Memory B cell (primary cell): ENCODE measurements at regions not wholly inside any gene's neighbourhood (a gene's known extent, or its start where the extent isn't known, plus 50 kb on each side); places are given as distances from the start of the nearest gene placed in this dataset.
"Not testable (repeated sequence)": the region's sequence is repeated elsewhere in the genome, so short reads cannot be mapped to it uniquely, and the experiment has no call there.

ENCODE experiments used
- ATAC-seq: fragments of 150-1000 bp; cut with Tn5 transposase; 2 replicates; pipeline ENCODE4 v1.10.0; 2021; ENCODE audit warnings: low read depth, mild to moderate bottlenecking, moderate library complexity
- DNase-seq, 2 donors: peaks; one replicate each; pipeline ENCODE4 v3.0.0; 2022; ENCODE audit warnings: low spot score in 2 of 2
- H3K27ac Mint-ChIP-seq: one replicate; pipeline ENCODE4 v1.8.0; 2022; ENCODE audit warnings: mild to moderate bottlenecking, moderate library complexity, mixed read lengths
- H3K27me3 Mint-ChIP-seq: one replicate; pipeline ENCODE4 v1.8.0; 2022; ENCODE audit warnings: mixed read lengths
- H3K36me3 Mint-ChIP-seq: one replicate; pipeline ENCODE4 v1.8.0; 2022; ENCODE audit warnings: mild to moderate bottlenecking, mixed read lengths
- H3K4me1 Mint-ChIP-seq: one replicate; pipeline ENCODE4 v1.8.0; 2022; ENCODE audit warnings: mixed read lengths
- H3K4me3 Mint-ChIP-seq: one replicate; pipeline ENCODE4 v1.8.0; 2022; ENCODE audit warnings: mild to moderate bottlenecking, moderate library complexity, mixed read lengths
- H3K9me3 Mint-ChIP-seq: one replicate; pipeline ENCODE4 v1.8.0; 2022; ENCODE audit warnings: mixed read lengths

DNA sequence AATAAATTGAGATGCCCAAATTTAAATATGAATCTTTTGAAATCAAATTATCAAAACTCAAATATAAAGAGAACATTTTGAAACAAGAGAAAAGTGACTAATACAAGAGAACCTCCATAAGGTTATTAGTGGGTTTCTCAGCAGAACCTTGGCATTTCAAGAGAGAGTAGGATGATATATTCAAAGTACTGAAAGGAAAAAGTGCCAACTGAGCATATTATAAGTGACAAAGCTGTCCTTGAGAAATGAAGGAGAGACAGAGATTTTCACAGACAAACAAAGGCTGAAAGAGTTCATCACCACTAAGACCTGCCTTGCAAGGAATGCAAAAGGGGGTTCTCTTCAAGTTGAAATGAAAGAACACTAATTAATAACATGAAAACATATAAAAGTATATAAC lies 366.0 kb downstream of the HINT1 start:
- ATAC-seq: no peak
- peaks cover 9% of the 10 kb centered on the region for H3K9me3 Mint-ChIP-seq
- no peak overlapping the region for H3K27ac Mint-ChIP-seq
- no peaks in the 10 kb centered on the region for H3K4me1 Mint-ChIP-seq
- H3K36me3 Mint-ChIP-seq: no peaks in the 10 kb centered on the region
- peaks cover 1% of the 10 kb centered on the region for H3K27me3 Mint-ChIP-seq
- DNase-seq: no peak
- no peak overlapping the region for H3K4me3 Mint-ChIP-seq

DNA sequence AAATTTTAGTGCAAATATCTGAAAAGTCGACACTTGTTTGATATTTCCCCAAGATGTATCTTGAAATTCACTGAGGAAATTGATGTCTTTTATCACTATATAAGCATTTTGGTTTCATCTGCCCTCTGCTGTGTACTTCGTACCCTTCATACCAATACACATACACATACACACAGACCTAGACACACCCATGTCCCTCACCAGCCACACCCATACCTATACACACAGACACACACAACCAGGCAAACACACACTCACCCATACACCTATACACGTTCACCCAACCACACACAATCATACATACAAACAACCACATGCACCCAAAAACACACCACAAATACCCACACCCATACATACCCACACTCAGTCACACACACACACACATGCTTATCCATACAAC lies 367.8 kb downstream of the HINT1 start:
- Mint-ChIP-seq H3K4me1 (no peaks in the 10 kb centered on the region), H3K27me3 (peaks cover 1% of the 10 kb centered on the region), H3K36me3 (no peaks in the 10 kb centered on the region), H3K27ac (no peak overlapping the region), H3K4me3 (no peak overlapping the region), H3K9me3 (peaks cover 9% of the 10 kb centered on the region)
- ATAC-seq (no peak), DNase-seq (no peak)

DNA sequence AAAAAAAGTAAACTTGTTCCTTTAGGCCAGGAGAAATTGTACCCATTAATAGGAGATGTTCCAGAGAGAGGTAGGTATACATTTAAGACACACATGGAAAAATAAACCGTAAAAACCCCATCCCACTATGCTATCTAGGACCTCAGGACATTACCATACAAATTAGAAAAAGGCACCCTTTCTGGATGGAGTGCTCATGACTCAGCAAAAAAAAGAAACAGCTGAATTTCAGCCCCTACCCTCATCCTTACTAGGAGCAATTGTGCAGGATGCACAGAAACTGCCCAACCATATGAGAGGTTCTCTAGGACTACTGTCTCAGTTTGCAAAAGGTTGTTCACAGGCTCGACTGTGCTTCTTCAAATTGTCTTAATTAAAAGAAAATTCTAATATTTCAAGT lies 368.2 kb downstream of the HINT1 start:
- peaks cover 1% of the 10 kb centered on the region for H3K27me3 Mint-ChIP-seq
- no peak for DNase-seq
- H3K27ac Mint-ChIP-seq: no peak overlapping the region
- no peak for ATAC-seq
- no peaks in the 10 kb centered on the region for H3K36me3 Mint-ChIP-seq
- H3K4me3 Mint-ChIP-seq: no peak overlapping the region
- no peaks in the 10 kb centered on the region for H3K4me1 Mint-ChIP-seq
- peaks cover 9% of the 10 kb centered on the region for H3K9me3 Mint-ChIP-seq

DNA sequence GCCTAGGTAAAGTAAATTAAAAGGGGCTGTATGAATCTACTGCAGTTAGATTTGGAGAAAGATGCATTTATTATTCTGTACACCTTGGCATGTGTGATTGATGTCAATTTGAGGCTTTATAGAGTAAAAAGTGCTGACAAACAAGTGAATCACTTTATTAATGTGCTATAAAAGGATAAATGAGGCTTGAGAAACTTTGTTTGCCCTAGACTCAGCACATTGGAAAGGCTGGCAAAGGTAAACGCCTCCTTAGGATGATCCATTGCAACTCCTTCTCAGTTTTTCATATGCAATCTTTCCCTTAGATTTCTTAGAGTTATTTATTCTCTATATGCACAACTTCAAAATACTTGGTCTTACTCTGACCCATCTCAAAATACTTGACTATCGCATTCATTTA lies 369.0 kb downstream of the HINT1 start:
- H3K4me1 Mint-ChIP-seq: no peaks in the 10 kb centered on the region
- H3K27me3 Mint-ChIP-seq: no peaks in the 10 kb centered on the region
- DNase-seq: no peak
- H3K36me3 Mint-ChIP-seq: no peaks in the 10 kb centered on the region
- no peak for ATAC-seq
- no peak overlapping the region for H3K27ac Mint-ChIP-seq
- peaks cover 6% of the 10 kb centered on the region for H3K9me3 Mint-ChIP-seq
- H3K4me3 Mint-ChIP-seq: no peak overlapping the region

DNA sequence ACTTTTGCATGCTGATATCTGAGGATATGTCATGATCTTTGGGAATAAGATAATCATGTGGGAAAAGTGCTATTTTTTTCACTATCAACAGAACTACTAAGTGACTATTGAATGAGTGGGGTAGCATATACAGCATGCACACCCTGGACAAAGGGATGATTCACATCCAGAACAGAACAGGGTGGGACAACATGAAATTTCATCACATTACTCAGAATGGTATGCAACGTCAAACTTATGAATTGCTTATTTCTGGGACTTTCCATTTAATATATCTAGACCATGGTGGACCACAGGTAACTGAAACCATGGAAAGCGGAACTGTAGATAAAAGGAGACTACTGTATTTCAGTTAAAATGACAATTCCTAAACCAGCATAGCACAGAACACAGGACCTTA lies 370.0 kb downstream of the HINT1 start:
- Mint-ChIP-seq H3K27ac (no peak overlapping the region), H3K4me1 (no peaks in the 10 kb centered on the region), H3K36me3 (no peaks in the 10 kb centered on the region), H3K4me3 (no peak overlapping the region), H3K27me3 (no peaks in the 10 kb centered on the region), H3K9me3 (peaks cover 6% of the 10 kb centered on the region)
- ATAC-seq: no peak
- no peak for DNase-seq

DNA sequence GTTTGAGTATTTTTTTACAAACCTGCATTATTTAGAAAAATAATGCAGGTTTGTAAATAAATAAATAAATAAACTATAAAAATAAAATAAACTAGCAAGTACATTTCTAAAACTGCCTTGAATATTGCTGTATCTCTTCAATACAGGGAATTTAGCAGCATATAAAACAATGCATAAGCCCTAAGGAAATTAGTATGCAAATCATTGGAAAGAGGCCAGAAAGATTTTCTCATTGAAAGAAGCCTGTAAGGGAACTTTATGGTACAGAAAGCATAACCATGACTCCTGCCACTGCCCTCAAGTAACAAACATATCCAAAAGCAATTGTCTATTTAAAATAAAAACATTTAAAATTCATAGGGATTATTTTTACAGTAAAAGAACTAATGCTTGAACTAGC lies 387.3 kb downstream of the HINT1 start:
- Mint-ChIP-seq H3K36me3 (no peaks in the 10 kb centered on the region), H3K9me3 (peaks cover 3% of the 10 kb centered on the region), H3K4me1 (no peaks in the 10 kb centered on the region), H3K4me3 (no peak overlapping the region), H3K27ac (no peak overlapping the region), H3K27me3 (peaks cover 2% of the 10 kb centered on the region)
- no peak for DNase-seq
- ATAC-seq: no peak

DNA sequence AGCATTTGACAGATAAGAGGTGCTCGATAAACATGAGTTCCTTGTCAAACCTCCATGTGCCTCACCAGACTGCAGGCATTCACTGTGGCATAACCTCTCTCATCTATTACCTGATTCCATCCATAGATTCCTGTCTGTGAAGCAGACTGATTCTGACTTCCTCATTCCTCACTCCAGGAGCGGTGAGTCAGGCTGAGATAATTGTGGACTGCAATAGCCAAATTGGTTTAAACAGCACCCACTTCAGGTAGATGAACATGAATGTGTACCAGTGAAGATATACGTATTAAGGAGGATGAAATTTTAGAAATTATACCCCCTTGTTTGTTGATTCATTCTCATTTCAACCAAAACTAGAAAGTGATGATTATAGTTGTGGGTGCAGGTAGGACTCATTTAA lies 391.2 kb downstream of the HINT1 start:
- DNase-seq: no peak
- ATAC-seq: no peak
- no peak overlapping the region for H3K27ac Mint-ChIP-seq
- H3K27me3 Mint-ChIP-seq: peaks cover 9% of the 10 kb centered on the region
- no peaks in the 10 kb centered on the region for H3K36me3 Mint-ChIP-seq
- H3K9me3 Mint-ChIP-seq: no peaks in the 10 kb centered on the region
- no peaks in the 10 kb centered on the region for H3K4me1 Mint-ChIP-seq
- H3K4me3 Mint-ChIP-seq: no peak overlapping the region

DNA sequence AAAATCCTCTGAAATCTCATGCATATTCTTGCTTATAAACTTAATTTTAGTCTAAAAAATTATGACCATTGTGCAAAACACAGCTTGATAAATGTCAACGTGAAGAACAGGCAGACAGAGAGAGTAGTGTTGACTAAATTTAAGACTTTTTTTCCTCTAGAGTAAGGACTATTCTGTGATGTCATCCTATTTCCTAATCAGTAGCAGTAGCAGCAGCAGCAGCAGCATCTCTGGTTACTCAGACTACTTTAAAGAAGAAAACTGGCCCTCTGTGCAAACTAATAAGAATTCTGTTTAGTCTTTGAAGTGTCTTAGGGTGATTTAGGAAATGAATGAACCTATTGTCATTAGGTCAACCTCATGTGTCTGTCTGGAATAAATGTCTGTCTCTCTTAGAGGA lies 403.0 kb downstream of the HINT1 start:
- Mint-ChIP-seq H3K4me1 (no peaks in the 10 kb centered on the region), H3K9me3 (no peaks in the 10 kb centered on the region), H3K27ac (no peak overlapping the region), H3K27me3 (peaks cover 4% of the 10 kb centered on the region), H3K36me3 (no peaks in the 10 kb centered on the region), H3K4me3 (no peak overlapping the region)
- DNase-seq (no peak), ATAC-seq (no peak)

DNA sequence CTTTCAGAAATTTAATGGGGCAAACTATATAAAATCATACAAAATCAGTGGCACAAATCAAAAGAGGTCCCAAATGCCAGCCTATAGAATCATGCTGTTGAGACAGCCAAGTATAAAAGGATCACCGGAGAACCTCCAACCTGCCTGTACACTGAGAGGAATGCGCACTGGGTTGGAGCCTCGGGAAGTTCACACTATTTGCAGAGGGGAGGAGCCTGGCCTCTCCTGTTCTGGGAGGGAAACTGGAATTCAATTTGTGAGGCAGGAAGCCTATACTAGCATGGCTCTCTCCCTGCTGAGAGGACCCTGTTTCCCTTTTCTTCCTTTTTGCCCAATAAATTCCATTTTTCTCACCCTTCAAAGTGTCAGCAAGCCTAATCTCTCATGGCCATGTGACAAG lies 406.0 kb downstream of the HINT1 start:
- Mint-ChIP-seq H3K27ac (no peak overlapping the region), H3K4me1 (no peaks in the 10 kb centered on the region), H3K27me3 (no peaks in the 10 kb centered on the region), H3K4me3 (no peak overlapping the region), H3K9me3 (no peaks in the 10 kb centered on the region), H3K36me3 (no peaks in the 10 kb centered on the region)
- ATAC-seq (no peak), DNase-seq (no peak)

DNA sequence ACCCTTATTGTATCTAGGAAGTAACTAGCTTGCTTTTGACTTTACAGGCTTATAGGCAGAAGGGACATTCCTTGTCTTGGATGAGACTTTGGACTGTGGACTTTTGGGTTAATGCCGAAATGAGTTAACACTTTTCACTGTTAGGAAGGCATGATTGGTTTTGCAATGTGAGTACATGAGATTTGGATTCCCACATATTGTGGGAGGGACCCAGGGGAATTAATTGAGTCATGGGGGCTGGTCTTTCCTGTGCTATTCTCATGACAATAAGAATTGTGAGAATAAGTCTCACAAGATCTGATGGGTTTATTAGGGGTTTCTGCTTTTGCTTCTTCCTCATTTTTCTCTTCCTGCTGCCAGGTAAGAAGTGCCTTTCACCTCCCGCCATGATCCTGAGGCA lies 417.5 kb downstream of the HINT1 start:
- ATAC-seq (no peak), DNase-seq (no peak)
- H3K9me3 Mint-ChIP-seq: peaks cover 6% of the 10 kb centered on the region
- no peak overlapping the region for H3K27ac Mint-ChIP-seq
- H3K4me3 Mint-ChIP-seq: no peak overlapping the region
- no peaks in the 10 kb centered on the region for H3K4me1 Mint-ChIP-seq
- H3K27me3 Mint-ChIP-seq: peaks cover 3% of the 10 kb centered on the region
- H3K36me3 Mint-ChIP-seq: peaks cover 1% of the 10 kb centered on the region

DNA sequence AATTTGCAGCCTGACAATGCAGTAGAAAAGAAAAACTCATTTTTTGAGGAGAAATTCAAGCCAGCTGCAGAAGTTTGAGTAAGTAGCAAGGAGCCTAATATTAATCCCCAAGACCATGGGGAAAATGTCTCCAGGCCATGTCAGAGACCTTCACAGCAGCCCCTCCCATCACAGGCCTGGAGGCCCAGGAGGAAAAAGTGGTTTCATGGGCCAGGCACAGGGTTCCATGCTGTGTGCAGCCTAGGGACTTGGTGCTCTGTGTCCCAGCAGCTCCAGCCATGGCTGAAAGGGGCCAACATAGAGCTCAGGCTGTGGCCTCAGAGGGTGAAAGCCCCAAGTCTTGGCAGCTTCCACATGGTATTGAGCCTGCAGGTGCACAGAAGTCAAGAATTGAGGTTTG lies 418.4 kb downstream of the HINT1 start:
- not testable (repeated sequence) for DNase-seq, H3K27me3 Mint-ChIP-seq, H3K4me3 Mint-ChIP-seq, H3K9me3 Mint-ChIP-seq, ATAC-seq, H3K27ac Mint-ChIP-seq, H3K4me1 Mint-ChIP-seq, H3K36me3 Mint-ChIP-seq

DNA sequence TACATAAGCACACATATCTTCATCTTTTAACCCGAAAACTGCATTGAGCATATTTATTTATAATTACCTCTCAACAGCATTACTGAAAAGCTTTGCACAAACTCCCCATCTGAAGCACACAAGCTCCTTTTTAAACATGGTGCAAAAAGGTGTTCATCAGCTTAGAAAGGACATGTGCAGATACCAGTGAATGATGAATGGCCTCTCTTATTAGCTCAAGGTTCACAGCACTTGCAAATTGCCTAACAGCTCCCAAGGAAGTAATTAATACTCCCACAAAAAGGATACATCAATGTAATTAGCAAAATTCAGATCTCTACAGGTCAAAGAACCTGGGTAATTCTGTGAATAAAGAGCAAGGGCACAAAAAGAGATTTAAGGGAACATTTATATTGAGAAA lies 422.0 kb downstream of the HINT1 start:
- Mint-ChIP-seq H3K36me3 (peaks cover 1% of the 10 kb centered on the region), H3K9me3 (peaks cover 9% of the 10 kb centered on the region), H3K27me3 (peaks cover 3% of the 10 kb centered on the region), H3K4me3 (no peak overlapping the region), H3K4me1 (no peaks in the 10 kb centered on the region), H3K27ac (no peak overlapping the region)
- DNase-seq: no peak
- ATAC-seq: no peak

DNA sequence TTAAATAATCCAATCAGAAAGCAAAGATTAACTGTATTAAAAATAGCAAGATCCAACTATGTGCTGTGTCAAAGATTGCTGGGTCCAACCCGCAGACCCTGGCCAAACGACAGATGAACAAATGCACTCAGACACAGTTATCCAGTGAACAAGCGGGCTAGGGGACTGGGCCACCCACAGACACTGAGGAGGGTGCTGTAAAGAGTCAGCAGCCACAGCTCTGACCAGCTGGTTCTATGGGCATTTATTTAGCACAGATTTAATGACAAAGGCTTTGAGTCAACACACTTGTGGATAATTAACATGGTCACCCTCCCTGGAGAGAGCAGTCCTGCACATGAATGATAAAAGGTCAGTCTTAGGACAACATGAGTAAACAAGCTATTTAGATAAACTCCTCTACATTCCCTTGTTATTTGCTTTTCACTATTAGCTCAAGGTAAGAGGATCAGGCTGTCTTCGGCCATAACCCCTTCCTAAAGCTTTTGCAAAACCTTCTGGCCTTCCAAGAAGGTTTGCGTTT lies 424.9 kb downstream of the HINT1 start:
- Mint-ChIP-seq H3K4me3 (no peak overlapping the region), H3K4me1 (no peaks in the 10 kb centered on the region), H3K27ac (no peak overlapping the region), H3K9me3 (peaks cover 4% of the 10 kb centered on the region), H3K27me3 (no peaks in the 10 kb centered on the region), H3K36me3 (no peaks in the 10 kb centered on the region)
- DNase-seq (no peak), ATAC-seq (no peak)

DNA sequence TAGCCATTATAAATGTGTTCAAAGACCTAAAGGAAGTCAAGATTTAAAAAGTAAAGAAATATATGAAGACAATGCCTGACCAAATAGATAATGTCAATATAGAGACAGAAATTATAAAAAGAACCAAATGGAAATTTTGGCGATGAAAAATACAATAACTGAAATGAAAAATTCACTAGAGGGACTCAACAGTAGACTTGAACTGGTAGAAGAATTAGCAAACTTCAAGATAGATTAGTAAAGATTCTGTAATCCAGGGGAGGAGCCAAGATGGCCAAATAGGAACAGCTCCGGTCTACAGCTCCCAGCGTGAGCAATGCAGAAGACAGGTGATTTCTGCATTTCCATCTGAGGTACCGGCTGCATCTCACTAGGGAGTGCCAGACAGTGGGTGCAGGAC lies 433.2 kb downstream of the HINT1 start:
- ATAC-seq (no peak), DNase-seq (no peak)
- Mint-ChIP-seq H3K27ac (no peak overlapping the region), H3K27me3 (no peaks in the 10 kb centered on the region), H3K4me1 (no peaks in the 10 kb centered on the region), H3K9me3 (peaks cover 6% of the 10 kb centered on the region), H3K4me3 (no peak overlapping the region), H3K36me3 (no peaks in the 10 kb centered on the region)

DNA sequence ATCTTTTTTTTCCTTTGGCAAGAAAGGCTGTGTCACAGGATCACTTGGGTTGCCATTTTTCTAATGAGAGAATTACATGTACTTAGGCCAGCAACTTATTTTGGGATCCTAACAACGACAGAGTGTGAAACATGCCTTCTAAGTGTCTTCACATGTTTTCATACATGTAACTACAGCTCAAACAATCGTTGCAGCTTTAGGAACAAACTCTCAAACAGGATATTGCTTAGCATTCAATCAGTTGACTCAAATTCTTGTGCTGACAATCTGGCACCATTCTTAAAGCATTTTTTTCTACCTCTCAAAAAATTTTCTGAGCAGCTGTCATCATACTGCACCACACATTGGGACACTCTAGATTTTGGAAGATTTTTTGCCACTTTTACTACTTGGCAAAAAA lies 435.5 kb downstream of the HINT1 start:
- Mint-ChIP-seq H3K4me1 (no peaks in the 10 kb centered on the region), H3K9me3 (peaks cover 6% of the 10 kb centered on the region), H3K36me3 (no peaks in the 10 kb centered on the region), H3K4me3 (no peak overlapping the region), H3K27me3 (no peaks in the 10 kb centered on the region), H3K27ac (no peak overlapping the region)
- DNase-seq (no peak), ATAC-seq (no peak)

DNA sequence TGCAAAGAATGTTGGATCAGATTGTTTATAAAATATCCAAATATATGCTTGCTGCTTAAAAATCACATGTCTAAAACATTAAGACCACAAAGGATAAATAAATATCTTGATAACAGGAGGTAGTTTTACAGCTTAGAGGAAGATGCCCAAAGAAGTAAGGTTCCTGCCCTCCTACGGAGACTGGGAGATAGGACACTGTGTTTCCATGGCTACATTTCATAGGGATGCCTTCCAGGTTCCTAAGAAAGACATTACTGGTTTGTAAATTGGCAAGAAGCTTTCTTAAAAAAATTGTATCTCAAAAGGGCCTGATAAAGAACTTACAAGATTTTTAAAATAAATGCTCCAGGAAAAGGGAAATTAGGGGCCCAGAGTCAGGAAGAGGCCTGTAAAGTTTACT lies 437.2 kb downstream of the HINT1 start:
- Mint-ChIP-seq H3K27me3 (no peaks in the 10 kb centered on the region), H3K4me3 (no peak overlapping the region), H3K9me3 (peaks cover 6% of the 10 kb centered on the region), H3K4me1 (no peaks in the 10 kb centered on the region), H3K36me3 (no peaks in the 10 kb centered on the region), H3K27ac (no peak overlapping the region)
- DNase-seq: no peak
- ATAC-seq: no peak
